ENCODE measurements at regions not wholly inside any gene's neighbourhood (a gene's known extent, or its start where the extent isn't known, plus 50 kb on each side); places are given as distances from the start of the nearest gene placed in this dataset.

GRCh38 chrX:121504153-121504552 is 456.7 kb downstream of the GLUD2 start:
- TF ChIP-seq CTCF (IDR thresholded peaks at IDR 0.05) (no peak), POLR2A (IDR thresholded peaks at IDR 0.05) (no peak), POLR2AphosphoS5 (IDR thresholded peaks at IDR 0.05) (no peak)
- Histone ChIP-seq H3K4me1 (replicated peaks) (no peaks in the 10 kb centered on the region), H3K27me3 (replicated peaks; ENCODE audit: insufficient read depth) (no peaks in the 10 kb centered on the region), H3K27ac (no peak overlapping the region), H3K9me3 (no peaks in the 10 kb centered on the region), H3K36me3 (no peaks in the 10 kb centered on the region), H3K4me3 (no peak overlapping the region)
- intact Hi-C loops (cut with DNase I): no loop called here
- WGBS: 57% methylated on average over 6 of the region's 6 CpGs
- no peak for DNase-seq (ENCODE audit: low spot score)

DNA sequence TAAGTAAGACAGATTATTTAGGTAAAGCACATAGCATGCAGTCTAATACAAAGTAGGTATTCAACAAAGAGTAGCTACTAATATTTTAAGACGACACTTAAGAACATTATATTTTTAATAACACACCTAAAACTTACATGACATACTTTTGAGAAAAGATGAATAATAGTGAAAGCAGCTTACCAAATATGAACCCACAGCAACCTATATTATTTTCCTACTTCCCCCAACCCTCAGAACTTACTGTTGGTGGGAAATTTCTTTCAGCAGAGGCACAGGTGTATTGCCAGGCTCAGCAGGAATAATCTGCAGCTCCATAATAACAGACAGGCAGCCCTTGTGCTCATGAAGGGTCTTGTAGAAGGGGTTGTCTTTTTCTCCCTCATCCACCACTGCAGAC is 498.9 kb downstream of the GLUD2 start:
- no peaks in the 10 kb centered on the region for H3K36me3 ChIP-seq
- 100% methylated on average over 1 of the region's 1 CpG for WGBS
- DNase-seq (ENCODE audit: low spot score): no peak
- TF ChIP-seq POLR2A (IDR thresholded peaks at IDR 0.05): no peak
- TF ChIP-seq CTCF (IDR thresholded peaks at IDR 0.05): no peak
- no peak for TF ChIP-seq POLR2AphosphoS5 (IDR thresholded peaks at IDR 0.05)
- no peaks in the 10 kb centered on the region for H3K9me3 ChIP-seq
- H3K27ac ChIP-seq: no peak overlapping the region
- H3K27me3 ChIP-seq (replicated peaks; ENCODE audit: insufficient read depth): no peaks in the 10 kb centered on the region
- no peaks in the 10 kb centered on the region for H3K4me1 ChIP-seq (replicated peaks)
- H3K4me3 ChIP-seq: no peak overlapping the region
- intact Hi-C loops (cut with DNase I): no loop called here

DNA sequence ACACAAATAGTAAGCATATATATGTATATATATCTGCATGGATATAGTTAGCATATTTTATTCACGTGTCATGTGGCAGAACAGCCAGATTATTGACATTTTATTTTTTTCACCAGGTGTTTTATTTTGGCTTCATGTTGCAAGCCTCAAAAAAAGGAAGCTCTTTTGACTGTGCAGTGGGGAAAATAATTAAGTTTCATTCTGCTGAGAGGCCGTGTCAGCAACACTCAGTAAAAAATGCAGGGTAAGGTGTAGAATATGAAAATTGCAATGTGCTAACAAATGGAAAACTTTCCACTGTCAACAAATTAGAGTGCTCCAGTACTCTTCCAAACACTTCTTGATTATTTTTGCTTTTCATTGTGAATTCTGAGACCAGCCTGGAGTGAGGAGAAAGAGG is 511.5 kb downstream of the GLUD2 start:
- no peaks in the 10 kb centered on the region for H3K36me3 ChIP-seq
- no peaks in the 10 kb centered on the region for H3K27me3 ChIP-seq (replicated peaks; ENCODE audit: insufficient read depth)
- H3K4me3 ChIP-seq: no peak overlapping the region
- 59% methylated on average over 2 of the region's 2 CpGs for WGBS
- no peak for DNase-seq (ENCODE audit: low spot score)
- H3K9me3 ChIP-seq: no peaks in the 10 kb centered on the region
- TF ChIP-seq CTCF (IDR thresholded peaks at IDR 0.05) (no peak), POLR2AphosphoS5 (IDR thresholded peaks at IDR 0.05) (no peak), POLR2A (IDR thresholded peaks at IDR 0.05) (no peak)
- H3K4me1 ChIP-seq (replicated peaks): no peaks in the 10 kb centered on the region
- intact Hi-C loops (cut with DNase I): no loop called here
- no peak overlapping the region for H3K27ac ChIP-seq

GRCh38 chrX:121562616-121563015 is 515.2 kb downstream of the GLUD2 start:
- H3K27me3 ChIP-seq (replicated peaks; ENCODE audit: insufficient read depth): no peaks in the 10 kb centered on the region
- DNase-seq (ENCODE audit: low spot score): no peak
- no peaks in the 10 kb centered on the region for H3K36me3 ChIP-seq
- no peak overlapping the region for H3K27ac ChIP-seq
- no peak overlapping the region for H3K4me3 ChIP-seq
- no peaks in the 10 kb centered on the region for H3K4me1 ChIP-seq (replicated peaks)
- intact Hi-C loops (cut with DNase I): no loop called here
- TF ChIP-seq POLR2A (IDR thresholded peaks at IDR 0.05): no peak
- TF ChIP-seq CTCF (IDR thresholded peaks at IDR 0.05): no peak
- TF ChIP-seq POLR2AphosphoS5 (IDR thresholded peaks at IDR 0.05): no peak
- H3K9me3 ChIP-seq: no peaks in the 10 kb centered on the region

DNA sequence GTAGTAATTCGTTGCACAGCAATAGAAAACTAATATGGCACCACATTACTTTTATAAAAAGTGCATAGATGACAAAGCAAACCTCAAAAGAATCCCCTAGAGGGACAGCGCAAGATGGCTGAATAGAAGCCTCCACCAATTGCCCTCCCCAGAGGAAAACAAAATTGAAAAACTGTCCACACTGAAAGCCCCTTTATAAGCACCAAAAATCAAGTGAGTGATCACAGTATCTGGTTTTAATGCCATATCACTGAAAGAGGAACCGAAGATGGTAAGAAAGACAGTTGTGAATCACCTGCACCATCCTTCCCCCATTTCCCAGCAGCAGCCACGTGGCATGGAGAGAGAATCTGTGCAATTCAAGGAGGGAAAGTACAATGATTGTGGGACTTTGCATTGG is 522.2 kb downstream of the GLUD2 start:
- H3K27me3 ChIP-seq (replicated peaks; ENCODE audit: insufficient read depth): no peaks in the 10 kb centered on the region
- H3K27ac ChIP-seq: no peak overlapping the region
- no peaks in the 10 kb centered on the region for H3K36me3 ChIP-seq
- H3K4me1 ChIP-seq (replicated peaks): no peaks in the 10 kb centered on the region
- intact Hi-C loops (cut with DNase I): no loop called here
- TF ChIP-seq CTCF (IDR thresholded peaks at IDR 0.05) (no peak), POLR2A (IDR thresholded peaks at IDR 0.05) (no peak), POLR2AphosphoS5 (IDR thresholded peaks at IDR 0.05) (no peak)
- 69% methylated on average over 4 of the region's 4 CpGs for WGBS
- H3K4me3 ChIP-seq: no peak overlapping the region
- H3K9me3 ChIP-seq: no peaks in the 10 kb centered on the region
- DNase-seq (ENCODE audit: low spot score): no peak

All from prostate gland (tissue), 2 donors.